Kidney (tissue), 13 donors: ENCODE measurements at regions not wholly inside any gene's neighbourhood (a gene's known extent, or its start where the extent isn't known, plus 50 kb on each side); places are given as distances from the start of the nearest gene placed in this dataset.

Experiments
- DNase-seq, 5 donors: peaks; one replicate each; pipeline ENCODE4 v3.0.0-alpha.2; 2013 to 2020
- FAIRE-seq: peaks from 2 replicates; lab custom pipeline; 2012; peaks lifted over from hg19 to GRCh38; lab: Jason Lieb, UNC
- H3K27ac ChIP-seq, 2 donors: one replicate each; pipeline ENCODE4 v1.7.0; 2013; ENCODE audit warnings: low read depth in 2 of 2, low read length in 2 of 2, inconsistent platforms in 1 of 2
- H3K27me3 ChIP-seq: one replicate; pipeline ENCODE4 v1.7.1; 2013; ENCODE audit warnings: low read length, inconsistent platforms; ENCODE audit not compliant: control insufficient read depth, insufficient read depth
- H3K36me3 ChIP-seq, 3 donors: one replicate each; pipeline versions ENCODE4 v1.7.0 to v1.7.1; 2013; ENCODE audit warnings: low read length in 3 of 3, control low read depth in 1 of 3, inconsistent platforms in 1 of 3; ENCODE audit not compliant: insufficient read depth in 3 of 3, control insufficient read depth in 2 of 3
- H3K4me1 ChIP-seq, 3 donors: one replicate each; pipeline versions ENCODE4 v1.7.0 to v1.7.1; 2013; ENCODE audit warnings: low read length in 3 of 3, inconsistent platforms in 1 of 3, low read depth in 1 of 3; ENCODE audit not compliant: control insufficient read depth in 2 of 3, insufficient read depth in 2 of 3
- H3K4me3 ChIP-seq, 3 donors: one replicate each; pipeline versions ENCODE4 v1.7.0 to v1.8.1; 2013; ENCODE audit warnings: low read length in 3 of 3, control low read depth in 1 of 3, inconsistent platforms in 1 of 3
- H3K9ac ChIP-seq, 3 donors: one replicate each; pipeline versions ENCODE4 v1.7.0 to v1.7.1; 2013; ENCODE audit warnings: low read length in 3 of 3, control low read depth in 1 of 3, inconsistent platforms in 1 of 3
- H3K9me3 ChIP-seq, 3 donors: one replicate each; pipeline versions ENCODE4 v1.7.0 to v1.7.1; 2013; ENCODE audit warnings: low read length in 3 of 3, control low read depth in 1 of 3, inconsistent platforms in 1 of 3; ENCODE audit not compliant: control insufficient read depth in 2 of 3, insufficient read depth in 1 of 3
- intact Hi-C: fragments of 100-400 bp; cut with DNase I; formaldehyde crosslinking; loops from one replicate; pipeline ENCODE4 v1.11.1; 2022
- TF ChIP-seq, protein P1 (sequence below): IDR thresholded peaks from 3 replicates; pipeline ENCODE4 v1.5.1; 2012; ENCODE audit warnings: mild to moderate bottlenecking, moderate library complexity, borderline replicate concordance; ENCODE audit not compliant: insufficient read depth; ENCODE audit errors: extremely low read depth
- donor health status: control.
- donor health status: control.
- donor health status: control.
- donor health status: control.
- donor health status: control.
- donor health status: DM: yes; HTN: yes; CAD: no.
- donor health status: Normal renal cell carcinoma (clear cell type).

DNA sequence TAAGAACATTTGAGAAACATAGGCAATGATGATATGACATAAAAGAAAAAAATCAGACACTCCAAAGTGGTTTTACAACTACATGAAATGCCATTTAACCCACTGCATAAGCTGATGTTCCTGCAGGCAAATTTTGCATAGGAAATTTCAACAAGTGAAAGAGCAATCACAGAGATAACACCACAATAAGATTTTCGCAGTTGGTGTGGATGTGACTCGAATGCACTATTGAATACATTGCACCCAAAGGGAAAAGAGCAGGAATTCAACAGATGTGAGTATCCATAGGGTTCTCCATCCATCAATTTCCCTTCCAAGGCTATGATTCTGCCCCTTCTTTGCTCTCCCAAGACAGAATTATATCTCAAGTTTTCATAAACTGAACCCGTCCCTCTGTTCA, 456.1 kb downstream of the RAP2B start:
- Histone ChIP-seq H3K9me3 (no peaks in the 10 kb centered on the region), H3K4me1 (no peaks in the 10 kb centered on the region), H3K27me3 (no peaks in the 10 kb centered on the region), H3K27ac (no peak overlapping the region), H3K4me3 (no peak overlapping the region), H3K9ac (no peak overlapping the region), H3K36me3 (no peaks in the 10 kb centered on the region)
- TF ChIP-seq, protein P1, sequence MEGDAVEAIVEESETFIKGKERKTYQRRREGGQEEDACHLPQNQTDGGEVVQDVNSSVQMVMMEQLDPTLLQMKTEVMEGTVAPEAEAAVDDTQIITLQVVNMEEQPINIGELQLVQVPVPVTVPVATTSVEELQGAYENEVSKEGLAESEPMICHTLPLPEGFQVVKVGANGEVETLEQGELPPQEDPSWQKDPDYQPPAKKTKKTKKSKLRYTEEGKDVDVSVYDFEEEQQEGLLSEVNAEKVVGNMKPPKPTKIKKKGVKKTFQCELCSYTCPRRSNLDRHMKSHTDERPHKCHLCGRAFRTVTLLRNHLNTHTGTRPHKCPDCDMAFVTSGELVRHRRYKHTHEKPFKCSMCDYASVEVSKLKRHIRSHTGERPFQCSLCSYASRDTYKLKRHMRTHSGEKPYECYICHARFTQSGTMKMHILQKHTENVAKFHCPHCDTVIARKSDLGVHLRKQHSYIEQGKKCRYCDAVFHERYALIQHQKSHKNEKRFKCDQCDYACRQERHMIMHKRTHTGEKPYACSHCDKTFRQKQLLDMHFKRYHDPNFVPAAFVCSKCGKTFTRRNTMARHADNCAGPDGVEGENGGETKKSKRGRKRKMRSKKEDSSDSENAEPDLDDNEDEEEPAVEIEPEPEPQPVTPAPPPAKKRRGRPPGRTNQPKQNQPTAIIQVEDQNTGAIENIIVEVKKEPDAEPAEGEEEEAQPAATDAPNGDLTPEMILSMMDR, result no peak
- intact Hi-C loops, result no loop called here
- FAIRE-seq, result no peak
- no peak for DNase-seq

DNA sequence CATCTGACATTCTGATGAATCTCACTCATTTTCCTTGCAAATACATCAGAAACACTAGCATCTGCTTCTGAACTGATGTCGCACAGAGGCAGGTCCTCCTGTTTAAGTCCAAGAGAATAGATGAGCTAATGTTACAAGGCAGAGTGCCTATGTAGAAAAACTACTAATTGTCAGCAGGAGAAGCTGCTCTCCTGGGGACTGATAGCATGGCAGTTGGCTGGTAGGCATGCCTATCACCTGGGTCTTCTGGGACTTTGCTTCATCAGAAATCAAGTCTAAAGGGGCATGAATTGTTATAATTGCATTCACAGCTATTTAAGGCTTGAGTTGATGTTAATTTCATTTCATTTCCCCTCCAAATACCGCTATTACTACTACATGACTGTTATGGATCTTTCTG, 457.2 kb downstream of the RAP2B start:
- DNase-seq (no peak), FAIRE-seq (no peak)
- Histone ChIP-seq H3K27me3 (no peaks in the 10 kb centered on the region), H3K4me1 (no peaks in the 10 kb centered on the region), H3K36me3 (no peaks in the 10 kb centered on the region), H3K9ac (no peak overlapping the region), H3K9me3 (no peaks in the 10 kb centered on the region), H3K27ac (no peak overlapping the region), H3K4me3 (no peak overlapping the region)
- TF ChIP-seq, protein P1, result no peak
- intact Hi-C loops, result no loop called here

- H3K9me3 ChIP-seq, result no peaks in the 10 kb centered on the region
- DNase-seq, result no peak
- no peak for FAIRE-seq
- H3K27me3 ChIP-seq, result no peaks in the 10 kb centered on the region
- H3K4me1 ChIP-seq, result no peaks in the 10 kb centered on the region
- intact Hi-C loops, result no loop called here
- H3K4me3 ChIP-seq, result no peak overlapping the region
- no peaks in the 10 kb centered on the region for H3K36me3 ChIP-seq
- no peak overlapping the region for H3K9ac ChIP-seq
- H3K27ac ChIP-seq, result no peak overlapping the region
- TF ChIP-seq, protein P1, result no peak
Measured at GRCh38 chr3:153621953-153622352, 459.9 kb downstream of the RAP2B start.

- FAIRE-seq (no peak), DNase-seq (no peak)
- Histone ChIP-seq H3K9ac (no peak overlapping the region), H3K27ac (no peak overlapping the region), H3K36me3 (no peaks in the 10 kb centered on the region), H3K27me3 (no peaks in the 10 kb centered on the region), H3K4me3 (no peak overlapping the region), H3K9me3 (no peaks in the 10 kb centered on the region), H3K4me1 (no peaks in the 10 kb centered on the region)
- intact Hi-C loops, result no loop called here
- TF ChIP-seq, protein P1, result no peak
Measured at GRCh38 chr3:153623834-153624233, 461.8 kb downstream of the RAP2B start.
